G401 (cell line): ENCODE measurements at regions not wholly inside any gene's neighbourhood (a gene's known extent, or its start where the extent isn't known, plus 50 kb on each side); places are given as distances from the start of the nearest gene placed in this dataset.
A peak's percentile ranks its signal among the peaks of the same experiment; 100 is the strongest.

Experiments
- DNase-seq: peaks from one replicate; pipeline ENCODE4 v3.0.0-alpha.2; 2015; ENCODE audit warnings: low spot score
- in situ Hi-C: cut with HindIII; loops from 2 replicates; pipeline ENCODE4 v1.10.0; 2016; ENCODE audit warnings: low sequenced_read_pairs, mixed read lengths

DNA sequence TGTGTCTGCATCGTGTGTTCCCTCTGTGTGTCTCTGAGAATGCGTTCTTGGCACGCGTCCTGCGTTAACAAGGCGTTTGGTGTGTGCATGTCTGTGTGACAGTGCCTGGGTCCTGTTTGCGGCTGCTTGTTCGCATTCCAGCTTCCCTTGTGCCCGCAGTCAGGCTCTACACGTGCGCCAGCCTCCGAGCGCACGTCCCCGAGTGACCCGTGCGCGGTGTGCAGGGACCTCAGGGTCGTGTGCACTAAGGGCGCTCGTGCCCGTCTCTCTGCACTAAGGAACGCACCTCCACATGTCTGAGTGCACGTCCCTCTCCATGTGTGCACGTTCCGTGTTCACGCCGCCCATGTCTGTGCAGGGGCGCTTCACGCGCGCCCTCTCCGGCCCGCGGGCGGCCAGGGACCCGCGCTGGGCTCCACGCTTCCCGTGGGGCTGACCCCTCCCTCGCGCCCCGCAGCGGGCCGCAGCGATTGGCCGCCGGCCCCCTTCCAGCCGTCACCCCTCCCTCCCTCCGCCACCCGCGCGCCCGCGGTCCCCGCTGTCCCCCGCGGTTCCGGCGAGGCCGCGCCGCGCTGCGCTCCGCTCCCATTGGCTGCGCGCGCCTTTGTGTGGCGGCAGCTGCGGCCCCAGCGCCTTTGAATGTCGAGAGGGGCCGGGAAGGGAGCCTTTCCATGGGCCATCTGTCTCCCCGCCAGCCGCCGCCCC, 229.4 kb downstream of the HAUS1 start:
- DNase-seq, result peak; percentile 75
- in situ Hi-C loops, result no loop called here

DNA sequence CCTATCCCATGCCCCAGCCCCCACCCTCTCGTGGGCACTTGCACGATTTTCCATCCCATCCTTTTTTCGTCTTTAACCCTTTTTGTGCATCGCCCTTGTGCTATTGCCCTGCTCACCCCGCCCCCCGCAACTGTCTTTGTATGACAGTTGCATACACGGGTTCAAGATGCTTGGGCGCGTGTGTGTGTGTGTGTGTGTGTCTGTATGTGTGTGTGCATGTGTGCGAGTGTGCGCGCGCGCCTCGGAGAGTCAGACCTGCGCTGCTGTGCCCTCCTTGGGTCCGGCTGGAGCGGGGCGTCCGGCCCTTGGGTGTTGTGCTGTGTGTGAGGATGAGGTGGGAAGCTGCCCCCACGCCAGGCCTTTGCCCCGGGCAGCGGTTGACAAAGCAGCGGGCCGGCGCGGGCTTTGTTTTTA, 230.7 kb downstream of the HAUS1 start:
- DNase-seq, result peak; percentile 67
- in situ Hi-C loops, result no loop called here

DNA sequence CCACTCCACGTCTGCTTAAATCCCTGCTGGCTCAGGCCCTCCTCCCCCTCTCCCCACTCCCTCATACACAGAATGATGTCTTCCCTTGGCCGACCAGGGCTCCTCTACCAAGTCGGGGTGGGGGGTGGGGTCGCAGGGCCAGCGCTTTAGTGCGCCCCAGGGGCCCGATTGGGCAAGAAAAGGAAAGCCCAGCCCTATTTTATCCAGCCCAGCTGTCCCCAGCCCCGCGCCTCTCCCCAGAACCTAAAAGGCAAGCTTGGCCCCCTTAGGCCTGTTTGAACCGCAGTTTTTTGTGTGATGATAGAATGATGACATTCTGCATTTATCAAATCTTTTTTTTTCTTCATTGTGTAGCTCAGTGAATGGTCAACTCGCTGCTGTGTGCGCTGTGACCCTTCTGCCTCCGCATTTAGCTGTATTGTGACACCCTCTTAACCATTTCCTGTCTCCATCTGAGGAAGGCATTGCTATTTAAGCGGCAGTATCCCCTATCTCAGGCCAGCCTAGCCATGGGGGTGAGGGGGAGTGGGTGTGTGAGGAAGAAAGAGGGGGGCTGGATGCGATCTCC, 231.4 kb downstream of the HAUS1 start:
- in situ Hi-C loops, result no loop called here
- peak; percentile 53 for DNase-seq

DNA sequence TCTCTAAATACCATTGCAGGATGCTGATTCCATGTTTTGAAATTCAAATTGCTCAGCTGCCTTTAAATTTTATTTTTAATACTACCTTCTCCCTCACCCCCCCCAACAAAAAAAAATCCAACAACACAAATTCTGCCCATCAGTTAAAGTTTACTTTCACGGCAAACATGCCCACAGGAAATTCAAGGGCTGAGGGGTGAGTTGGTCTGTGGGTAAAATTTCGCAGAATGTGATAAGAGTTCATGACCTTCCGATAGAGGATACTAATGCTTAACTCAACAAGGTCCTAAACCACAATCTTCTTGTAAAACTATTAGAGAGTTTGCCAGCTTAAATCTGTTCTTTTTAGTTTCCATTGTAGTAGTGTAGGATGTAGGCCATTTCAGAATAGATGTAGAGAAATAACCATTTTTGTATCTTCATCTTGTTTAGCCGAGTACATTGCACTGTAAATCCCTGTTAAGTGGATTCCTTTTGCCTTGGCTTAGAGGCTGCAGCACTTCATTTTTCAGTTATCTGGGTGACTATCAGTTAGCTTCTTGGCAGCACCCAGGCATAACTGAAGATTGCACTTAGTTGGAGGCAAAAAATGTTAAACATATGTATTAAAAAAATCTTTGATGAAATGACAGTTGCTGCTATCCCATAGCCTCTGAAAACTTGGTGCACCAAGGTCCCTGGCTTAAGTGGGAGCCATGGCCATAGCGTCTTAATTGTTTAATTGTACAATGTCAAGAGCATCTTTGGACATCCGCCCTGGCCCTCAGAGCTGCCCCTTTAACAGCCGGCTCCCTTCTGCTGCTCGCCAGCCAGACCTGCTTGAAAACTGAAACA, 232.3 kb downstream of the HAUS1 start:
- peak; percentile 79 for DNase-seq
- in situ Hi-C loops, result no loop called here

DNA sequence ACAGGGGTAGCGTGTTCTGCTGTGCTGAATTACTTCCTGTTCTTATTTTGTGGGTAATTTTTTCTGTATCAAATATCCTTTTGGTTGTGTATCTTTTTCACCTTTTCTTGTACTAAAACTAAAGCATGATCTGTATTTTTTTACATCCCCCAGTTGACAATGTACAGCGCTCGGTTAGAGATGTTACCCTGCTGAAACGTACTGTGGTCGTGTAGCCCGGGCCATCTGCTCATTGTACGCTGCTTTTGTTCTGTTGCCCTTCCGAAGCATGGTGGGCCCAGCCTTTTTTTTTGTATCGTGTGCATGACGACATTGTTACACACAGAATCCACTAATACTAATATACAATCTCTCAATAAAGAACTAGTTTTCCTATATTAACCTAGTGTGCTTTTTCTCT, 233.1 kb downstream of the HAUS1 start:
- in situ Hi-C loops, result no loop called here

DNA sequence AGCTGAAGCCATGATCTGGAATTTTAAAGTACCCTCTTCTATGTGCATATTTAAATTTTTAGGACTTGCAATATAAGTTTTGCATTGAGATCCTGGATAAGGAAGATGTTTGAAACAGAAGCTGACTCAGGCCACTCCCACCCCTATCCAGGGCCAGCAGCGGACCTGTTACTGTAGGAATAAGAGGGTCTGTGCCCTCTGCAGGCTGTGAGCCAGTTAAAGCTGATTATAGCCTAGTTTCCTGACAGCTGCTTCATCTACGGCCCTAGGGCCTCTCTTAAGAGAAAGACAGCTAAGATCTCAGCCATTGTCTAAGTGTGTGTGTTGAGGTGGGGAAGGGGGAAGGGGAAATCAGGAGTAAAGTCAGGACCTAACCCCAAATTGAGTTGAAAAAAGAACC, 234.0 kb downstream of the HAUS1 start:
- in situ Hi-C loops, result no loop called here
- DNase-seq, result peak; percentile 11

More for the DNA sequence above, 233.1 kb downstream of the HAUS1 start:
- peak; percentile 64 for DNase-seq

DNA sequence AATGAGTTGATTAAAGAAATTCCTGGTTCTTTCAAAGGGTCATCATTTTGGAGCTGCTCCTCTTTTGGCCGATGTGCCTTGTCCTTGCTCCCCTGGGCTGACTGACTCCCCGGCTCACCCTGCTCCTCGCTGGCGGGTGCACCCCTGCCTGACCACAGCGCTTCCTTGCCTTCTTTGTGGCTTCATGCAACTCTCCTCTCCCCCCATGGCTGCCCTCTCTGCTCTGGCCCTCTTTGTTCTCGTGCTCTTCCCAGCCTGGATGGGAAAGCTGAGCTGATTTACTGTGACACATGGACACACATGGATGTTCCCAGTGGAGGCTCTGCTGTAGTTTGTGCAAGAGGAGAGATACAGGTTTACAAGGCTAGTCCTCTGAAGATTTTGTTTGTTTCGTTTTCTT, 234.6 kb downstream of the HAUS1 start:
- in situ Hi-C loops, result no loop called here
- peak; percentile 44 for DNase-seq

DNA sequence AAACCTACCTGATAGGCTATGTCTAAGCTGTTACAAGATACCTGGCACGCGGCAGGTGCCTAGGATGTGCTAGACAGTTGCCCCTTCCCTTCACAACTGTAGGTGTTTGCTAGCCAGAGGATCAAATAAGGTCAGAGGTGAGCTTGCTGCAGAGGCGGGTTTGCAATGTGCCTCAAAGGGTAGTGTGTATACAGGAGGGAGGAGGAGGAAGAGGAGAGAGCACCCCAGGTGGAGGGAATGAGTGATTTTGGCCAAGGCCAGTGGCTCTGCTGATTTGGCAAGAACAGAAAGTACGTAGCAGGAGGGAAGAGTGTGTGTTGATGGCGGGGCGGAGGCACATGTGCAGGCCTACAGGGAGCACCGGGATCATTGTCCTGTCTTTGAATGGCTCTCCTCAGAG, 236.5 kb downstream of the HAUS1 start:
- in situ Hi-C loops, result no loop called here

DNA sequence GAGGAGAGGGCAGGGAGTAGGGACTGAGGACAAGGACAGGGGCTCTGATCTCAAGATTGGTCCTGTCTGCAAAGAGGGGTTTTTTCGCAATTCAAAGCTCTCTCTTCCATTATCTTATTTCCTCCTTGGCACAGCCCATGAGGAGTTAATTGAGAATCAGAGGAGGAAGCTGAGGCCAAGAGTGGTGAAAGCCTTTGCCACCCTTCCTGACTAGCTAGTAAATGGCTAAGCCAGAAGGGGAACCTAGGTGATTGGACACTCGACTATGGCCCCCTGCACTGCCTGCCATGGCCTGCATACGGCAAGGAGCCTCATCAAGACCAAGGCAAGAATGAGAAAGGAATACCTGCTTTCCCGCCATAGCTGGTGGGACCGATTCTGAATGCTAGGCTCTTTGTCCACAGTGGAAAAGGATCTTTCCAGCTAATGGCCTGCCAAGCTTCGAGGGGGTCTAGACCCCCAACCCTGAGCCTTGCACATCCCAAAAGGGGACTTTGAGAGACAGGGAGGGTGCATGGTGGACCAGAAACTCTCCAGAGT, 237.9 kb downstream of the HAUS1 start:
- DNase-seq, result no peak
- in situ Hi-C loops, result no loop called here

More for the DNA sequence above, 236.5 kb downstream of the HAUS1 start:
- peak; percentile 48 for DNase-seq

DNA sequence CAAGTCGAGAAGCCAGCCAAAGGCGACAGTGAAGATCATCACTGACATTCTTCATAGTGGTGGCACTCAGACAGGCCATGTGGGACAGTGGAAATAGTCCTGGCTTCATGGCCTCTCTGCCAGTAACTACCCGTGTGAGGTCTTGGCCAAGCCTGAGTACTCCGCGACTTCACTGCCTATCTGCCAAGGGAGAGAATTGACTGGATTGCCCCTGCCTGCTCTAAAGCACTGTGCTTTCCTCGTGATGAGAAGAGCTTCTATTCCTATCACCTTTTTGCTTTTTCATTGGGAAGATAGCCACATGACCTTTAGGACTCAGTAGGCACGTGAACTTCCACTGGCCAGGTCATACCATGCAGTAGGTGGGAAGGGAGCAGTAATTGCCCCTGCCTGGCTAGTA, 239.3 kb downstream of the HAUS1 start:
- no peak for DNase-seq
- in situ Hi-C loops, result no loop called here

DNA sequence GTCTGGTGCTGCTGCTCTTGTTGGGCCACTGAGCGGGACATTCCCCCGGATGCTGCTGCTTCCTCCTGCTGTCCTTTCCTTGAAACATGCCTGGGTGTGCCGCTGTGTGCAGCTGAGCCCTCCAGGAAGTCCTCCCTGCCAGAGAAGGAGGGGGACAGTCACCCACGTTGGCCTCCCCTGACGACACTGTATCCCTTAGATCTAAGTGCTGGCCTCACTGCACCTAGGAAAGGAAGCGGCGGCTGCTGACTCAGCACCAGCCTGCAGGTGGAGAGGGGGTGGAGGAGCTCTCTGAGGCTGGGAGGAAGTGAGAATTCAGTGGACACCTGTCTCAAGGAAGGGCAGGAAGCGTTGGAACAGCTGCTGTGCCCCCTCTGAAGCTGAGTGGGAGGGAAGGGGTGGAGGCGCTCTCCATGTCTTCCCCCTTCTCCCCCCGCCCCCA, 239.8 kb downstream of the HAUS1 start:
- peak; percentile 12 for DNase-seq
- in situ Hi-C loops, result no loop called here

DNA sequence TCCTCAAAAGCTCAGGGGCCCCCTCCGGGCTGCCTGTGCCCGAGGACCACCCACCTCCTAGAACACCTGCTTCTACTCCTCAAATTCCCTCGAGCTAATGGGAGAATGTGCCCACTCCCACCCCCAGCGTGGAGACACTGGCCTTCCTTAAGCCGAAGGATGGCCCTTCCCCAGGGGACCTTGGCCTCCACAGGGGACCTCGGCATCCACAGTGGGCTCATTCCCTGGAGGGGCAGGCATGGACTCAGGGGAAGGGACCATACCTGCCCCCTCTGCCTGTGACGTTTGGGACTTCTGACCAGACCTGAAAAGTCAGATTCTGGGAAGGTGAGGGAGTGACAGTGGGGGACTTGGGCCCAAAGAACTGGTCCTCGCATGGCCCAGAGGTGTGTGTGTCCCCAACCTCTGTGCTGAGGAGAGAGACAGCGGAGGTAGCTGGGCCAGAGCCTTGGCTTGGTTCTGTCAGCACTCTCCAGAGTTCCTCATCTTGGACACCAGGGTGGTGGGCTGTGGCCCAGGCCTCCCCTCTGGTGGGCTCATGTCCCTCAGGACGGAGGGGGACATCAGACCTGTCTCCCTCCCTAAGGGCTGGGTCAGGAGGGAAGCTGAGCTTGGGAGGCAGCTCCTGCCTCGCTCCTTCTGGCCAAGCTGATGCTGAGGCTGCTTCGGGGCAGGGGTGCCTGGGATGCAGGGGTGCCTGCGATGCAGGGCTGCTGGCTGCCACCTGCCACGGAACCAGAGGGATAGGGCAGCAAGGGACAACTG, 240.4 kb downstream of the HAUS1 start:
- in situ Hi-C loops, result no loop called here
- DNase-seq, result no peak

DNA sequence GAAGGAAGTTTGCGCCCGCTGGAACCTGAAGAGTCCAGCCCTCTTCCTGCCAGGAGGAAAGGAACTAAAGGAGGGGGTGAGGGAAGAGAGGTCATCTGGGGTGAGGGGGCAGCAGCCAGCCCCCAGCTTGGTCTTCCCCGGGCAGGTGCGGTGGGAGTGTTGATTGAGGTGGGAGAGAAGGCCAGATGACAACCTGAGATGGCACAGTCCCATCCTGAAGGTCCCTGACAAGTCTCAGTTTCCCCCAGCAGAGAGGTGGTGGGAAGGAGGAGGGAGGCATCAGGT, 240.9 kb downstream of the HAUS1 start:
- DNase-seq, result no peak
- in situ Hi-C loops, result no loop called here

DNA sequence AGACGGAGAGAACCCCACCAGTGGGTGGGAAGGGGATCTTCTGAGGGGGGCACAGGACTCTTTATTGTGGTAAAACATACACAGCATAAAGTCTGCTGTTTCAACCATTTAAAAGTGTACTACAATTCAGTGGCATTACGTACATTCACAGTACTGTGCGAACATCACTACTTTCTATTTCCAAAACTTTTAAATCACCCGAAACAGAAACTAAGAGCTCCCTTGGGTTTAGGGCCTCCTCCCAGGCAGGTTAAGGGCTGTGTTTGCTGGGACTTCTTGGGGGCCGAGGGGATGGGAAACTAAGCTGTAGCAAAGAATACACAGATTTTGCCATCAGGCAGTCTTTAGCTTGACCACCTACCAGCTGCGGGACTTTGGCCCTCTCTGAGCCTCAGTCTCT, 242.0 kb downstream of the HAUS1 start:
- no peak for DNase-seq
- in situ Hi-C loops, result no loop called here

DNA sequence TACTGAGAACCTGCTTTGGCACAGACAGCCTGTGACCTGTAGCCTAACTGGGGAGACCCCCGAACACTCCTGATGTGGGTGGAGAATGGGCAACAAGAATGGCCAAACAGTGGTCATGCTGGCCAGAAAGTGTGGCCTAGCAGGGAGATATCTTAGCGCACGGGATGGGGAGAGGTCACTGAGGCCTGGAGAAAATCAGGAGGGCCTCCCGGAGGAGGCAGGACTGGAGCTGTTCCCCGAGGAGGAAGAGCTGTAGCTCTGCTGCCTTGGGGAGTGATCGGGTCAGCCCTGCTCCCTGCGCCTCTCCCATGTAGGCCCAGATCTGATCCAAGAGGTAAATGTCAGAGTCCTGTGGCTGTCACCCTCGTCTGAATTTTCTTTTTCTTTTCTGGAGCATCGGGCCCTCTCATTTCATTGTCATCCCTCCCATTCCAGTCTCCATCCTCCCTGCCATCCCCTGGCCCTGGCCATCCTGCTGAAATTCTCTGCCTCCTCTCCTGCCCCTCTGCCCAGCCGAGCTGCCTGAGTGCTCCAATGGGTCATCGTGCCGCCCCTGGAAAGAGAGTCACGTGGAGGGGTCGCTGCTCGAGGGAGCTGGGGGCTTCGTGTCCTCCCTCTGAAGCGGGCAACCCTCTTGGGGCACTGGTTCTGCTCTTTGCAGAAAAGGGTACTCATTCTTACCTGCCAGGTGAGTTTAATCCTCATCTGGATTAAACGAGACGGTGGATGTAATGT, 242.9 kb downstream of the HAUS1 start:
- in situ Hi-C loops, result no loop called here
- DNase-seq, result no peak

DNA sequence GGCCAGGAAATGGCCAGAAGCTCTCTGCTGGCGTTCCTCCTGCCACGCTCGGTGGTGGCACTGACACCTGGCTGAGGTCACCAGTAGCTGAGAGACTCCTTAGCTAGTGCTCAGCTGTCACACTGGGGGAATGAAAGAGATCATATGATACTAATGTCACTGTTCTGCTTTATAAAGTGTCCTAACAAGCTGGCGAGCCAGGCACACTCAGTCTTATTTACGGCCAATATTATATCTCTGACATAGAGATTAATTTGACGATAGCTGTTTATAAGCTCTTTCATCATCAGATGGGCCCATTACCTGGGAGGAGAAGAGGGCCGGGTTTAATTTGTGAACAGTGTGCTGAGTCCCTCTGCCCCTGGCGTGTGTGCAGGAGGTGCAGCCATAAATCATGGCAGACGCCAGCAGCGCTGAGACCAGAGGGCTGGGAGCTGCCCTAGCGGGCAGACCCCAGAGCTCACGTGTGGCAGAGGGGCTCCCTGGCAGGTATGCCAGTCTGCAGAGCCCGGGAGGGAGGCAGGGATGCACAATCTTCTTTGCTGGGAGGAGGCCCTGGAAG, 246.5 kb downstream of the HAUS1 start:
- in situ Hi-C loops, result no loop called here
- DNase-seq, result no peak

DNA sequence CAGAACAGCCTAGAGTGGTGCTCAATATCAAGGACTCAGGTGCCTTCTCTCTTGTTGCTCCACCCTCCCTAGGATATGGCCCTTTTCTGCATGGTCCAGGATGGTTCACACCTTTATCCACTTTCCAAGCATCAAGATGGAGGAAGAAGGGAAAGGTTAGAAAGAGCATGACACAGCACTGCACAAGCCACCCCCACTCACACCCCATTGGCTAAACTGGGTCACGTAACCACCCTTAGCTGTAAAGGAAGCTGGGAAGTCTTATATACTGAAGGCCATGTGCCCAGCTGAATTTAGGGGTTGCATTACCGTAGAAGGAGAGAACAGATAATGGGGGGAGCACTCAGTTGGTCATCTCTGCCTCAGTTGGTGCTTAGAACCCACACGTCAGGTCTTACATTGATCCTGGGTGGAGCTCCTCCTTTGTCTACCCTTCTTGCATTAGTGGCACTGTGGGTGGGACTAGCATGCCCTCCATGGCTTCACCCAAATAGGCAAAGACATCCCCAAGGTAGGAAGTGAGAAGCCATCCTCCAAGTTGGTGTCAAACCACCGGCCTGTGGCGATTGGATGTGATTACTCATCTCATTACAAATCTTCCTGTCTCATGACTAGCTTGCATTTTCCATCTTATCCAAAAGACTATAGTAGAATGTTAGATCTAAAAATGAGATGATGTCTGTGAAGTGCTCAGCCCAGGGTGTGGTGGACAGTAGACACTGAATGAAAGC, 248.5 kb downstream of the HAUS1 start:
- no peak for DNase-seq
- in situ Hi-C loops, result no loop called here

DNA sequence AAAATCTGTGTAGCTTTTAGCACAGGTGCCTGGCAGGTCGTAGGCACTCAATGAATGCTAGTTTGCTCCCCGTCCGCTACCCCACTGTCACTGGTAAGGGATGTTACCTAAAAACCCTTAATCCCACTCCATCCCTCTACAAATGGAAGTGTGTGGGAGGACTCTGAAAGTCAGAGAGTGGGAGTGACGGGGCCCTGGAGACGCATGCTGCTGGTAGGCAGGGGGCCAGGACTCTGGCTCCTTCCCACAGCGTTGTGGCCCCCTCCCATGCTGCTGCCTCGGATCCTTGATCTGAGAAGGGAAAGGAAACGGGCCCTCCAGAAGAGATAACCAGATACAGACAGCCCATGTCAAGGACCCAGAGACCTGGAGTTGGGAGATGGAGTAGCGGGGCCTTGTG, 249.3 kb downstream of the HAUS1 start:
- no peak for DNase-seq
- in situ Hi-C loops, result no loop called here
